Erythroblast (primary cell): ENCODE measurements at regions not wholly inside any gene's neighbourhood (a gene's known extent, or its start where the extent isn't known, plus 50 kb on each side); places are given as distances from the start of the nearest gene placed in this dataset.

Experiments used
- GATA1 ChIP-seq: IDR thresholded peaks from 2 replicates; pipeline ENCODE4 v1.6.1; 2011; ENCODE audit warnings: low read depth, mild to moderate bottlenecking, control low read depth, low read length, moderate library complexity
- POLR2A ChIP-seq: IDR thresholded peaks from 2 replicates; pipeline ENCODE4 v1.6.1; 2011; ENCODE audit warnings: mild to moderate bottlenecking, low read length

- TF ChIP-seq POLR2A (no peak), GATA1 (no peak)
Observed at GRCh38 chr9:74078647-74079046, 418.5 kb upstream of the RORB start.
